AG09319 (cell line): ENCODE measurements at regions not wholly inside any gene's neighbourhood (a gene's known extent, or its start where the extent isn't known, plus 50 kb on each side); places are given as distances from the start of the nearest gene placed in this dataset.

Source experiments
- DNase-seq: peaks from one replicate; pipeline ENCODE4 v3.0.0-alpha.2; 2010; ENCODE audit warnings: low read depth; ENCODE audit errors: extremely low read depth
- TF ChIP-seq, protein P1 (sequence below): IDR thresholded peaks from 2 replicates; pipeline ENCODE4 v1.5.1; 2011; ENCODE audit warnings: low read depth, mild to moderate bottlenecking, inconsistent platforms, low read length, moderate library complexity

DNA sequence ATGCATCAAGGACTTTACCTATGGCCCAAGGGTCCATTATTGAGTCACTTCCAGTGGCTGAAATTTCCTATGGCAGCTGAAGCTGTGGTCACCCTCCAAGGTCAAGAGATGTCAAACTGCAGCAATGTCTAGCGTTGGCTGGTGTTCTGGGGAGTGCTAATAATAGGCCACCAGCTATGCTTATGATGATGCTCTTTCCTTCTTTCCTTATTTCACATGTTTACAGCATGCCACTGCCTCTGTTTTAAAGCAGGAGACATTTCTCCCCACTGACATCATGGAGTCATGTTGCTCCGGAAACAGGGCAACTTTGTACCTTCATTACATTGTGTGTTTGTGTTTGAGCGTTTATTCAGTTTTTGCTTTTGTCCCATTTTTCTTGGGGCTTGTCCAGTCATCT lies 62.6 kb upstream of the CYYR1 start:
- DNase-seq, result no peak
- TF ChIP-seq, protein P1, sequence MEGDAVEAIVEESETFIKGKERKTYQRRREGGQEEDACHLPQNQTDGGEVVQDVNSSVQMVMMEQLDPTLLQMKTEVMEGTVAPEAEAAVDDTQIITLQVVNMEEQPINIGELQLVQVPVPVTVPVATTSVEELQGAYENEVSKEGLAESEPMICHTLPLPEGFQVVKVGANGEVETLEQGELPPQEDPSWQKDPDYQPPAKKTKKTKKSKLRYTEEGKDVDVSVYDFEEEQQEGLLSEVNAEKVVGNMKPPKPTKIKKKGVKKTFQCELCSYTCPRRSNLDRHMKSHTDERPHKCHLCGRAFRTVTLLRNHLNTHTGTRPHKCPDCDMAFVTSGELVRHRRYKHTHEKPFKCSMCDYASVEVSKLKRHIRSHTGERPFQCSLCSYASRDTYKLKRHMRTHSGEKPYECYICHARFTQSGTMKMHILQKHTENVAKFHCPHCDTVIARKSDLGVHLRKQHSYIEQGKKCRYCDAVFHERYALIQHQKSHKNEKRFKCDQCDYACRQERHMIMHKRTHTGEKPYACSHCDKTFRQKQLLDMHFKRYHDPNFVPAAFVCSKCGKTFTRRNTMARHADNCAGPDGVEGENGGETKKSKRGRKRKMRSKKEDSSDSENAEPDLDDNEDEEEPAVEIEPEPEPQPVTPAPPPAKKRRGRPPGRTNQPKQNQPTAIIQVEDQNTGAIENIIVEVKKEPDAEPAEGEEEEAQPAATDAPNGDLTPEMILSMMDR, result no peak

DNA sequence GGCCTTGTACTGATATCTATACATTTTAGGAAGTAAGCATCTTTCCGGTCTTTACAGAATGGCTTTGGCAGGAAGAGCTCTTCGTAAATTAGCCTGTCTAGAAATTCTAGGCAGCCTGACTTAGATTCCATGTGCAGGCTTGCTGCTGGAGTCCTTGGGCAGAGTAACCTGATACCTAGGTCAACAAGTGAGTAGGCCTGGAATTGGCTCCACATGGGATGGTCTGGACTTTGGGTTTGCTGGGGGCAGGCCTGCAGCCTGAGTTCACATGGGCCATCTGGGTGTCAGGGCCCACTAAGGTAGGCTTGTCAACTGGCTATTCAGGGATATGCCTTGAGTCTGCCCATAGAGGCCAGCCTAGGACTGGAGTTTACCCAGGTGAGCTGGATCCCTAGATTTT lies 59.6 kb upstream of the CYYR1 start:
- TF ChIP-seq, protein P1, result no peak
- no peak for DNase-seq

DNA sequence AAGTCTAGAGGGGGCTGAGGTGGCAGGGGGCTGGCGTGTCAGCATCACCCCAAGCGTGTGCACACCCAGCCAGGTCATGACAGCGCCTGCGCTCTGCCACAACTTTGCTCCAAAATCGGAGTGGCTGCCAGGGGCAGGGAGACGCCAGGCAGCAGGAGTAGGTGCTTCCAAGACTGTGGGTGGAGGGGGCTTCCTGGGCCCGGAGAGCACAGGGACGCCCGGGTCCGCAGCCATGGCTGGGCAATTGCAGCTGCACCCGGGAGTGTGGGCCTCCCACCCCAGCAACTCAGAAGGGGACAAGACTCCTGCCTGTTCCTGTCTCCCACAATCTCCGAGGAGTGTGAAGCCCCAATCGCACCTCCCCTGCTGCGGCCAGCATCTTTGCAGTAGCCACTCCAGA lies 53.1 kb upstream of the CYYR1 start:
- TF ChIP-seq, protein P1, result no peak
- no peak for DNase-seq

DNA sequence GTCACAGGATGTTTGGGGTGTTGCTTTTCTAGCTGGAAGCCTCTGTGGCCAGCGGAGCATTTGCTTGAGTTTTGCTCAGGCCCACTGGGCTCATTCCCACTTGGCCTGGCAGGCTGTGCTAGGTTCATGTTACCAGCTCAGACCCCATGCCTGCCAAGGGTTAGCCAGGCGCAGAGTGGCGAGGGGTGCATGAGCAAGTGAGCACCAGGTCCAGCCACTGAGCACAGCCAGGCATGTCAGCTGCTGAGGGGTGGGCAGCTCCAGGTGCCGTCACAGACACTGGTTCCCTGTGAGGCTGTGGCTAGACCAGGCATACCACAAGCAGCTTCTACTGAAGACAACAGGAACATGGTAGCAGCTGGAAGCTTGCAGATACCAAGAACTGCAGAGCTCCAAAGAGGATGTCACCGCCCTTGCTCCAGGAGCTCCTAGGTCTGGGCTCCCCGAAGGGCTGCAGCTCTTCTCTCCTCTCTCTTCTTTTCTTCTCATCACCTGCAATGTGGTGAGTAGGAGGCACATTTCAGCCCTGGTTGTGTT lies 52.0 kb upstream of the CYYR1 start:
- DNase-seq, result no peak
- TF ChIP-seq, protein P1, result no peak
